ENCODE measurements at regions not wholly inside any gene's neighbourhood (a gene's known extent, or its start where the extent isn't known, plus 50 kb on each side); places are given as distances from the start of the nearest gene placed in this dataset.

- ATAC-seq = no peak
- TF ChIP-seq ZNF565 (CRISPR knock-in tag; conservative IDR thresholded peaks at IDR 0.05; ENCODE audit: low read depth) (no peak), ISL1 (CRISPR knock-in tag; IDR thresholded peaks at IDR 0.05) (no peak), ZC3H10 (CRISPR knock-in tag; IDR thresholded peaks at IDR 0.05) (no peak), TCF4 (CRISPR knock-in tag; IDR thresholded peaks at IDR 0.05; ENCODE audit: borderline replicate concordance) (no peak), ZFP30 (CRISPR knock-in tag; IDR thresholded peaks at IDR 0.05) (no peak), ZNF70 (CRISPR knock-in tag; IDR thresholded peaks at IDR 0.05) (no peak), GLIS3 (CRISPR knock-in tag; IDR thresholded peaks at IDR 0.05) (no peak), POU6F1 (CRISPR knock-in tag; IDR thresholded peaks at IDR 0.05; ENCODE audit: borderline replicate concordance, low read depth) (no peak), CREB5 (CRISPR knock-in tag; IDR thresholded peaks at IDR 0.05; ENCODE audit: low read depth) (no peak), TSHZ2 (CRISPR knock-in tag; IDR thresholded peaks at IDR 0.05) (no peak), TOX (CRISPR knock-in tag; IDR thresholded peaks at IDR 0.05; ENCODE audit: borderline replicate concordance) (no peak), PPARA (CRISPR knock-in tag; IDR thresholded peaks at IDR 0.05; ENCODE audit: borderline replicate concordance) (no peak), CSRNP3 (CRISPR knock-in tag; IDR thresholded peaks at IDR 0.05) (no peak), BACH2 (CRISPR knock-in tag; IDR thresholded peaks at IDR 0.05; ENCODE audit: borderline replicate concordance) (no peak)
These were observed 277.7 kb upstream of the TET2 start for GRCh38 chr4:104868958-104869357.

GRCh38 chr4:104869831-104870230 lies 276.8 kb upstream of the TET2 start:
- ATAC-seq = no peak

GRCh38 chr4:104870495-104871233 lies 276.0 kb upstream of the TET2 start:
- no peak for ATAC-seq
- TF ChIP-seq RARB (CRISPR knock-in tag; IDR thresholded peaks at IDR 0.05) (no peak), POU6F1 (CRISPR knock-in tag; IDR thresholded peaks at IDR 0.05; ENCODE audit: borderline replicate concordance, low read depth) (no peak), TOX (CRISPR knock-in tag; IDR thresholded peaks at IDR 0.05; ENCODE audit: borderline replicate concordance) (no peak), ZNF565 (CRISPR knock-in tag; conservative IDR thresholded peaks at IDR 0.05; ENCODE audit: low read depth) (no peak), CREB5 (CRISPR knock-in tag; IDR thresholded peaks at IDR 0.05; ENCODE audit: low read depth) (no peak), OSR1 (CRISPR knock-in tag; IDR thresholded peaks at IDR 0.05) (no peak), PPARA (CRISPR knock-in tag; IDR thresholded peaks at IDR 0.05; ENCODE audit: borderline replicate concordance) (no peak), ESRRG (CRISPR knock-in tag; IDR thresholded peaks at IDR 0.05) (no peak), SNAI2 (CRISPR knock-in tag; IDR thresholded peaks at IDR 0.05) (no peak), PATZ1 (CRISPR knock-in tag; IDR thresholded peaks at IDR 0.05; ENCODE audit: borderline replicate concordance) (no peak), ZNF70 (CRISPR knock-in tag; IDR thresholded peaks at IDR 0.05) (no peak)

More at GRCh38 chr4:104869831-104870230, 276.8 kb upstream of the TET2 start:
- no peak for TF ChIP-seq ZNF70 (CRISPR knock-in tag; IDR thresholded peaks at IDR 0.05)
- TF ChIP-seq ZFP3 (CRISPR knock-in tag; IDR thresholded peaks at IDR 0.05) = no peak

All from SK-N-SH treated with all-trans-retinoic acid at 6 μM for 48 hours (cell line).